ENCODE measurements at regions not wholly inside any gene's neighbourhood (a gene's known extent, or its start where the extent isn't known, plus 50 kb on each side); places are given as distances from the start of the nearest gene placed in this dataset.

DNA sequence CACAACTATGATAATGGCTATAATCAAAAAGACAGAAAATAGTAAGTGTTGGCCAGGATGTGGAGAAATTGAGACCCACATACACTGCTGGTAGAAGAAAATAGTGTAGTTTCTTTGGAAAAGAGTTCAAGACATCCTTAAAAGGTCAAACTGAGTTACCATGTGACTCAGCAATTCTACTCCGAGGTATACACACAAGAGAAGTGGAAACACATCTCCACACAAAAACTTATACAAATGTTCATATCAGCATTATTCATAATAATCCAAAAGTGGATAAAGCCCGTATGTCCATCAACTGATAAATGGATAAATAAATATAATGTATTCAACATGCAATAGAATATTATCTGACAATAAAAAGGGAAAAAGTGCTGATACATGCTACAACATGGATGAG, 532.2 kb downstream of the NR2F1-AS1 start:
- no peak overlapping the region for H3K4me2 ChIP-seq (ENCODE audit: low read length)
- no peak overlapping the region for H3K27ac ChIP-seq (ENCODE audit: low read length)
- no peak overlapping the region for H3K4me3 ChIP-seq (ENCODE audit: low read length)
- H3K36me3 ChIP-seq (replicated peaks; ENCODE audit: low read depth, low read length), result no peaks in the 10 kb centered on the region
- H3K27me3 ChIP-seq (ENCODE audit: low read depth, low read length), result no peaks in the 10 kb centered on the region
- H3K79me2 ChIP-seq (ENCODE audit: low read length), result no peaks in the 10 kb centered on the region
- no peaks in the 10 kb centered on the region for H3K9me3 ChIP-seq (ENCODE audit: insufficient read depth, low read length)
- TF ChIP-seq, protein P1, sequence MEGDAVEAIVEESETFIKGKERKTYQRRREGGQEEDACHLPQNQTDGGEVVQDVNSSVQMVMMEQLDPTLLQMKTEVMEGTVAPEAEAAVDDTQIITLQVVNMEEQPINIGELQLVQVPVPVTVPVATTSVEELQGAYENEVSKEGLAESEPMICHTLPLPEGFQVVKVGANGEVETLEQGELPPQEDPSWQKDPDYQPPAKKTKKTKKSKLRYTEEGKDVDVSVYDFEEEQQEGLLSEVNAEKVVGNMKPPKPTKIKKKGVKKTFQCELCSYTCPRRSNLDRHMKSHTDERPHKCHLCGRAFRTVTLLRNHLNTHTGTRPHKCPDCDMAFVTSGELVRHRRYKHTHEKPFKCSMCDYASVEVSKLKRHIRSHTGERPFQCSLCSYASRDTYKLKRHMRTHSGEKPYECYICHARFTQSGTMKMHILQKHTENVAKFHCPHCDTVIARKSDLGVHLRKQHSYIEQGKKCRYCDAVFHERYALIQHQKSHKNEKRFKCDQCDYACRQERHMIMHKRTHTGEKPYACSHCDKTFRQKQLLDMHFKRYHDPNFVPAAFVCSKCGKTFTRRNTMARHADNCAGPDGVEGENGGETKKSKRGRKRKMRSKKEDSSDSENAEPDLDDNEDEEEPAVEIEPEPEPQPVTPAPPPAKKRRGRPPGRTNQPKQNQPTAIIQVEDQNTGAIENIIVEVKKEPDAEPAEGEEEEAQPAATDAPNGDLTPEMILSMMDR (IDR thresholded peaks at IDR 0.05; ENCODE audit: low read depth, low read length), result no peak
- TF ChIP-seq EZH2phosphoT487 (IDR thresholded peaks at IDR 0.05; ENCODE audit: low read depth), result no peak
- no peaks in the 10 kb centered on the region for H4K20me1 ChIP-seq (ENCODE audit: insufficient read depth, low read length)
- H3K4me1 ChIP-seq (ENCODE audit: low read length), result no peaks in the 10 kb centered on the region
- no peak overlapping the region for H3K9ac ChIP-seq (ENCODE audit: low read length)
- no peak overlapping the region for H2AFZ ChIP-seq (ENCODE audit: low read depth, low read length)

DNA sequence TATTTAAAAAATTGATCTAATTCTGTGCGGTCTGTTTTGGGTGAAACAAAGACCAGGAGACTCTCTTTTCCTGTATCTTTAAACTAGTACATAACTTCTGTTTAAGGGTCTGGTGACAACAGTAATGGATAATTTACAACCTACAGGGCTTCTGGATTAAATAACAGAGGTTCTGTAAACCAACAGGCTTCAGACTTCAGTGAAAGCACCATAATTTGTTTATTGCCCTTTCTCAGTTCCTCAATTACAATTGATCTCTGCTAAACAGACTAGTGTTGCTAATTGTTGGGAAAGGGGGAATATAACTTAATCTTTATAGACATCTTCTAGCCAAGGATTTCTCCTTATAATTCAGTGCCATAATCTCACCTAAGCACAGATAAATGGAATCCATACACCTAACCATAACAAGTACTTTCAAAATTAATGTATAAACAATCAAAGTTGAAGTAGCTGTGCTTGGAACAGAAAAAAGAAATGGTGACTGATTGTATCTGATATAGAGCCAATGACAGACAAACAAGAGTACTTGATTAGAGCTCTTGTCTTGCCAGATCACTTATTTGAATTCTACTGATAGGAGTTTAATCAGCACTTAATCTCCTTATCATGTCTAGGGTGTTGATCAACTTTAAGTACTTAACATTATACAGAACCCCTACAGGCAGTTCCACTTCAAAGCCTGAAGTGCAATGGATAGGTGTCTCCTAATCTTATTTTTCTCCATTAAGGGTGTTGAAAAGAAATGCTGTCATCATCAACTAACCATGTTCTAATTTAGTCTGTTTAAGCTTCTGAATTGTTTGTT, 536.0 kb downstream of the NR2F1-AS1 start:
- no peak overlapping the region for H2AFZ ChIP-seq (ENCODE audit: low read depth, low read length)
- no peaks in the 10 kb centered on the region for H3K27me3 ChIP-seq (ENCODE audit: low read depth, low read length)
- H3K27ac ChIP-seq (ENCODE audit: low read length), result no peak overlapping the region
- H3K79me2 ChIP-seq (ENCODE audit: low read length), result no peaks in the 10 kb centered on the region
- H3K9ac ChIP-seq (ENCODE audit: low read length), result no peak overlapping the region
- H3K4me2 ChIP-seq (ENCODE audit: low read length), result no peak overlapping the region
- no peaks in the 10 kb centered on the region for H3K4me1 ChIP-seq (ENCODE audit: low read length)
- no peaks in the 10 kb centered on the region for H3K36me3 ChIP-seq (replicated peaks; ENCODE audit: low read depth, low read length)
- no peak overlapping the region for H3K4me3 ChIP-seq (ENCODE audit: low read length)
- TF ChIP-seq, protein P1 (IDR thresholded peaks at IDR 0.05; ENCODE audit: low read depth, low read length), result no peak
- TF ChIP-seq EZH2phosphoT487 (IDR thresholded peaks at IDR 0.05; ENCODE audit: low read depth), result no peak
- H3K9me3 ChIP-seq (ENCODE audit: insufficient read depth, low read length), result no peaks in the 10 kb centered on the region
- H4K20me1 ChIP-seq (ENCODE audit: insufficient read depth, low read length), result no peaks in the 10 kb centered on the region

DNA sequence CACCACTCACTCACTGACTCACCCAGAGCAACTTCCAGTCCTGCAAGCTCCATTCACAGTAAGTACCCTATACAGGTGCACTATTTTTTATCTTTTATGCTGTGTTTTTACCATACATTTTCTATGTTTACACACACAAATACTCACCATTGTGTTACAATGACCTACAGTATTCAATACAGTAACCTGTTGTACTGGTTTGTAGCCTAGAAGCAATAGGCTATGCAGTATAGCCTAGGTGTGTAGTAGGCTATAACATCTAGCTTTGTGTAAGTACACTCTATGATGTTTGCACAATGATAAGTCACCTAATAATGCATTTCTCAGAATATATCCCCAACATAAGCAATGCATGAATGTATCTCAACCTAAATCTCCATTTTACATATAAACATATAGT, 541.1 kb downstream of the NR2F1-AS1 start:
- H3K4me2 ChIP-seq (ENCODE audit: low read length), result no peak overlapping the region
- H3K9me3 ChIP-seq (ENCODE audit: insufficient read depth, low read length), result no peaks in the 10 kb centered on the region
- H3K27ac ChIP-seq (ENCODE audit: low read length), result no peak overlapping the region
- H2AFZ ChIP-seq (ENCODE audit: low read depth, low read length), result no peak overlapping the region
- TF ChIP-seq EZH2phosphoT487 (IDR thresholded peaks at IDR 0.05; ENCODE audit: low read depth), result no peak
- no peaks in the 10 kb centered on the region for H4K20me1 ChIP-seq (ENCODE audit: insufficient read depth, low read length)
- H3K36me3 ChIP-seq (replicated peaks; ENCODE audit: low read depth, low read length), result no peaks in the 10 kb centered on the region
- no peaks in the 10 kb centered on the region for H3K27me3 ChIP-seq (ENCODE audit: low read depth, low read length)
- H3K9ac ChIP-seq (ENCODE audit: low read length), result no peak overlapping the region
- no peaks in the 10 kb centered on the region for H3K4me1 ChIP-seq (ENCODE audit: low read length)
- no peak overlapping the region for H3K4me3 ChIP-seq (ENCODE audit: low read length)
- no peaks in the 10 kb centered on the region for H3K79me2 ChIP-seq (ENCODE audit: low read length)

DNA sequence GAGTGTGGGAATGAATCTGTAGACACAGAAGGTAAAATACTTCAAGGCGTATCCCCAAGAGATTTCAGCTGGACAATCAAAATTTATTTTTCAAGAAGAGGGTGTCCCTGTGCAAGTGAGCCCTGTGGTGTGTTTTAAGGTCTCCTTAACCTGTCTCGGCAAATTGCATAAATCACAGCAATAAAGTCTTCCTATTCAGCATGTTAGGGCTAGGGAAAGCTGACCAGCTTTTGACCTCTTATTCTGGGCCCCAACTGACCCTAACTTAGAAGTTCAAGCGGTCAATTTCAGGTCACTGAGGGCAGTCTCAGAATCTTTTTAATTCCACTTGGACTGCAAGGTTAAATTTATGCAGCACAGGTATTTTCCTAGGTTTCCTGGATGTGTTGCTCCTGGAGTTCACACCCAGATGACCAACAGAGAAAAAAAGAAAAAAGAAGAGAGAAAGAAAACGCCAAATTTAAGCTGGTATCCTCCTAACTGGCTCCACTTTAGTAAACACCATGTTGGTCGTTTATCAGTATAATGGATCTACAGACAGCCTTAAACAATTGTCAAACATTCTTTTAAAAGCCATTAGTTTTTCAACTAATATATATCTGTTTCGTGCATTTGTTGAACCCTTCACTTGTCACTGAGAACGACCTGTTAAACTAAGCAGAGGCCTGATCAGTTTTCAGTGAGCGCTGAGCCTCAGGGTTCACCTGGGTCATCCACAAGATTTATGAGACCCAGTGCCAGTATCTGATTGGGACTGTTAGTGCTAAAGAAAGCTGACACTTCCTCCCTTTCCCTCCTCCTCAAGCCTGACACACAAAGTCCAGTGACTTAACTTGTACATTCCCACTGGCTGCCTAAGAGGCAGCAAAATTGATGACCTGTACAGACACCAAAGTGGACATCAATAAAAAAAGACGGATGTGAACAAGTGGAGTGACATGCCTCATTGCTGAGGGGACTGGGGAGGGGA, 546.1 kb downstream of the NR2F1-AS1 start:
- no peak overlapping the region for H3K9ac ChIP-seq (ENCODE audit: low read length)
- TF ChIP-seq, protein P1 (IDR thresholded peaks at IDR 0.05; ENCODE audit: low read depth, low read length), result no peak
- no peak for TF ChIP-seq EZH2phosphoT487 (IDR thresholded peaks at IDR 0.05; ENCODE audit: low read depth)
- H3K79me2 ChIP-seq (ENCODE audit: low read length), result no peaks in the 10 kb centered on the region
- no peaks in the 10 kb centered on the region for H3K4me1 ChIP-seq (ENCODE audit: low read length)
- no peak overlapping the region for H3K4me2 ChIP-seq (ENCODE audit: low read length)
- no peak overlapping the region for H3K4me3 ChIP-seq (ENCODE audit: low read length)
- no peaks in the 10 kb centered on the region for H3K36me3 ChIP-seq (replicated peaks; ENCODE audit: low read depth, low read length)
- H4K20me1 ChIP-seq (ENCODE audit: insufficient read depth, low read length), result no peaks in the 10 kb centered on the region
- H3K27me3 ChIP-seq (ENCODE audit: low read depth, low read length), result no peaks in the 10 kb centered on the region
- H3K27ac ChIP-seq (ENCODE audit: low read length), result no peak overlapping the region
- no peaks in the 10 kb centered on the region for H3K9me3 ChIP-seq (ENCODE audit: insufficient read depth, low read length)
- H2AFZ ChIP-seq (ENCODE audit: low read depth, low read length), result no peak overlapping the region

Data from OCI-LY3 (cell line).